NB4 (cell line): ENCODE measurements at regions not wholly inside any gene's neighbourhood (a gene's known extent, or its start where the extent isn't known, plus 50 kb on each side); places are given as distances from the start of the nearest gene placed in this dataset.
"Not testable (repeated sequence)": the region's sequence is repeated elsewhere in the genome, so short reads cannot be mapped to it uniquely, and the experiment has no call there.

Source experiments
- CTCF ChIP-seq: IDR thresholded peaks from one replicate; pipeline ENCODE4 v1.5.1; 2012; ENCODE audit warnings: low read depth, low read length
- MAX ChIP-seq: IDR thresholded peaks from 2 replicates; pipeline ENCODE4 v1.6.1; 2011; ENCODE audit warnings: low read depth, low read length
- MYC ChIP-seq: IDR thresholded peaks from 2 replicates; pipeline ENCODE4 v1.6.1; 2011; ENCODE audit warnings: low read depth, low read length
- POLR2A ChIP-seq: IDR thresholded peaks from 2 replicates; pipeline ENCODE4 v1.6.1; 2011; ENCODE audit warnings: mild to moderate bottlenecking; ENCODE audit not compliant: insufficient read length; ENCODE audit errors: extremely low read depth

GRCh38 chr21:6567542-6567941, 3953.8 kb upstream of the TPTE start:
- TF ChIP-seq CTCF, POLR2A, MAX, MYC: not testable (repeated sequence)
